Esophagus muscularis mucosa (tissue), 4 donors: ENCODE measurements at regions not wholly inside any gene's neighbourhood (a gene's known extent, or its start where the extent isn't known, plus 50 kb on each side); places are given as distances from the start of the nearest gene placed in this dataset.

Experiments
- CTCF ChIP-seq, 3 experiments: fragments of 200-600 bp in 2 of 3; fragments of 450-650 bp in 1 of 3; sonication (generic) in 2 of 3; IDR thresholded peaks; one replicate each; pipeline ENCODE4 v1.5.1; 2017 to 2019; ENCODE audit warnings: antibody characterized with exemption in 3 of 3, mild to moderate bottlenecking in 2 of 3, moderate library complexity in 1 of 3
- EP300 ChIP-seq: sonication (generic); formaldehyde crosslinking; IDR thresholded peaks from one replicate; pipeline ENCODE4 v1.6.1; 2017; ENCODE audit warnings: antibody characterized with exemption
- POLR2A ChIP-seq: fragments of 450-650 bp; IDR thresholded peaks from one replicate; pipeline ENCODE4 v1.6.1; 2017; ENCODE audit warnings: antibody characterized with exemption, moderate library complexity, mild to moderate bottlenecking, low read depth
- POLR2AphosphoS5 ChIP-seq, 2 donors: sonication (generic); formaldehyde crosslinking; IDR thresholded peaks; one replicate each; pipeline ENCODE4 v1.6.1; 2017; ENCODE audit warnings: antibody characterized with exemption in 2 of 2

GRCh38 chr18:38902796-38903195 lies 1337.2 kb upstream of the CELF4 start:
- TF ChIP-seq CTCF (IDR thresholded peaks at IDR 0.05): no peak
- TF ChIP-seq POLR2A: no peak
- no peak for TF ChIP-seq POLR2AphosphoS5 (IDR thresholded peaks at IDR 0.05)
- no peak for TF ChIP-seq EP300
